ENCODE measurements at regions not wholly inside any gene's neighbourhood (a gene's known extent, or its start where the extent isn't known, plus 50 kb on each side); places are given as distances from the start of the nearest gene placed in this dataset.

DNA sequence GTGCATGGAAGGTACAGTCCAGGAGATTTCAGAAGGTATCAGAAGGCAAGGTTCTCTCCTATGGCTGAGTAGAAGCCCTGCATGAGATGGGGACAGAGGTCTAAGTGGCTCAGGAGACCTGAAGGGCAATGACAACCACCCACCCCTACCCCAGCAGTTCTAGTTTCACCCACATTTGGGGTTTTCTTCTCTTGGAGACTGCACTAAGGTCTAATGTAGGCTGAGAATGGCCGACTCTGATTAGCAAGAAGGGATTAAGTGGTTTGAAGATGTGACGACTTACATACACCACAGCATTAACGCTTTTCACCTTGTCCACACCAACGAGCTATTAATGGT lies 71.7 kb upstream of the SOX5 start:
- TF ChIP-seq POLR2AphosphoS5 (IDR thresholded peaks at IDR 0.05): no peak
- TF ChIP-seq, protein P1, sequence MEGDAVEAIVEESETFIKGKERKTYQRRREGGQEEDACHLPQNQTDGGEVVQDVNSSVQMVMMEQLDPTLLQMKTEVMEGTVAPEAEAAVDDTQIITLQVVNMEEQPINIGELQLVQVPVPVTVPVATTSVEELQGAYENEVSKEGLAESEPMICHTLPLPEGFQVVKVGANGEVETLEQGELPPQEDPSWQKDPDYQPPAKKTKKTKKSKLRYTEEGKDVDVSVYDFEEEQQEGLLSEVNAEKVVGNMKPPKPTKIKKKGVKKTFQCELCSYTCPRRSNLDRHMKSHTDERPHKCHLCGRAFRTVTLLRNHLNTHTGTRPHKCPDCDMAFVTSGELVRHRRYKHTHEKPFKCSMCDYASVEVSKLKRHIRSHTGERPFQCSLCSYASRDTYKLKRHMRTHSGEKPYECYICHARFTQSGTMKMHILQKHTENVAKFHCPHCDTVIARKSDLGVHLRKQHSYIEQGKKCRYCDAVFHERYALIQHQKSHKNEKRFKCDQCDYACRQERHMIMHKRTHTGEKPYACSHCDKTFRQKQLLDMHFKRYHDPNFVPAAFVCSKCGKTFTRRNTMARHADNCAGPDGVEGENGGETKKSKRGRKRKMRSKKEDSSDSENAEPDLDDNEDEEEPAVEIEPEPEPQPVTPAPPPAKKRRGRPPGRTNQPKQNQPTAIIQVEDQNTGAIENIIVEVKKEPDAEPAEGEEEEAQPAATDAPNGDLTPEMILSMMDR (IDR thresholded peaks at IDR 0.05): no peak

Data from upper lobe of left lung (tissue), 4 donors.